ENCODE measurements at regions not wholly inside any gene's neighbourhood (a gene's known extent, or its start where the extent isn't known, plus 50 kb on each side); places are given as distances from the start of the nearest gene placed in this dataset.

GRCh38 chr7:25658375-25658774 is 430.1 kb upstream of the NPVF start:
- Histone ChIP-seq H3K4me1 (ENCODE audit: control insufficient read depth in 2 of 2, insufficient read depth in 2 of 2, low read length in 2 of 2) (peaks cover 10 to 12% of the 10 kb centered on the region in 2 donors), H3K36me3 (replicated peaks in 1 of 2; ENCODE audit: control extremely low read depth in 1 of 2, control insufficient read depth in 1 of 2, extremely low read depth in 1 of 2, insufficient read depth in 2 of 2, low read length in 1 of 2) (no peaks in the 10 kb centered on the region), H3K79me2 (ENCODE audit: control insufficient read depth, insufficient read depth, low read length) (no peaks in the 10 kb centered on the region), H3K4me3 (ENCODE audit: control extremely low read depth in 1 of 5, extremely low read depth in 1 of 5, insufficient read depth in 1 of 5, low read depth in 2 of 5, low read length in 4 of 5) (no peak overlapping the region), H3K9ac (ENCODE audit: low read length) (no peak overlapping the region), H3K4me2 (replicated peaks; ENCODE audit: low read depth, low read length, poor library complexity, severe bottlenecking) (no peak overlapping the region), H3K9me3 (ENCODE audit: control extremely low read depth in 1 of 3, control insufficient read depth in 2 of 3, insufficient read depth in 1 of 3, low read length in 2 of 3) (no peaks in the 10 kb centered on the region), H3K27ac (ENCODE audit: low read length in 2 of 2) (no peak overlapping the region), H3K27me3 (replicated peaks in 1 of 4; ENCODE audit: control extremely low read depth in 1 of 4, control insufficient read depth in 3 of 4, insufficient read depth in 4 of 4, low read length in 3 of 4) (no peaks in the 10 kb centered on the region), H4K20me1 (ENCODE audit: control insufficient read depth, insufficient read depth, low read length, poor library complexity, severe bottlenecking) (no peaks in the 10 kb centered on the region), H2AFZ (ENCODE audit: insufficient read depth, low read depth, low read length, poor library complexity, severe bottlenecking) (no peak overlapping the region)
- TF ChIP-seq CTCF (IDR thresholded peaks at IDR 0.05): no peak
- no peak for TF ChIP-seq EZH2 (IDR thresholded peaks at IDR 0.05; ENCODE audit: borderline replicate concordance, insufficient read depth, low read depth, low read length, poor library complexity, severe bottlenecking)
- H3K4me3 Mint-ChIP-seq: no peak overlapping the region
- peaks cover 13% of the 10 kb centered on the region for H3K4me1 Mint-ChIP-seq
- DNase-seq (no peak), ATAC-seq (ENCODE audit: low read depth) (no peak)
- ChIA-PET POLR2A (no interaction called here), CTCF (no interaction called here)
- no peak overlapping the region for H3K27ac Mint-ChIP-seq
- intact Hi-C loops (cut with micrococcal nuclease): no loop called here
- H3K9me3 Mint-ChIP-seq (ENCODE audit: insufficient read depth): no peaks in the 10 kb centered on the region
- H3K27me3 Mint-ChIP-seq: peaks cover 24% of the 10 kb centered on the region

DNA sequence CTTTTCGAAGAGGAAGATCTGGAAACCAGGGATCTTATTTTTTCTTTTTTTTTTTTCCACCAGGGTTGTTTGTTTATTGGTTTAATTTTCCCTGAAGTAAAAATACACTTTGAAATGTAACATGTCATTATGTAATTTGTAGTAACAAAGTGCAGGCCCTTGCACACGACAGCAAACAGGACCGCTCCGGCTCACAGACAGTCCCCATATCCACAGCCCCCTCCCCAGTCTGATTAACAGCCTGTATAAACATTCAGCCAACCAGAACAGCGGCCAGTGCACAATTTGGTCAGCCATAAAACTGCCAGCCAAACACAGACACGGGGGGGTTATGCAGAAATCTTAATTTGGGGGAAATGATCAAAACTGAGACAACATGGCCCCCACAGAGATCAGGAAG is 431.6 kb upstream of the NPVF start:
- Mint-ChIP-seq H3K27ac (no peak overlapping the region), H3K4me3 (no peak overlapping the region), H3K4me1 (peaks cover 10% of the 10 kb centered on the region), H3K9me3 (ENCODE audit: insufficient read depth) (no peaks in the 10 kb centered on the region), H3K27me3 (peaks cover 34% of the 10 kb centered on the region)
- H4K20me1 ChIP-seq (ENCODE audit: control insufficient read depth, insufficient read depth, low read length, poor library complexity, severe bottlenecking): no peaks in the 10 kb centered on the region
- H3K79me2 ChIP-seq (ENCODE audit: control insufficient read depth, insufficient read depth, low read length): no peaks in the 10 kb centered on the region
- WGBS (ENCODE audit: insufficient coverage): 100% methylated on average over 2 of the region's 6 CpGs
- H3K9ac ChIP-seq (ENCODE audit: low read length): no peak overlapping the region
- no peak overlapping the region for H3K4me2 ChIP-seq (replicated peaks; ENCODE audit: low read depth, low read length, poor library complexity, severe bottlenecking)
- ChIA-PET CTCF (interaction anchor here (0.7 kb wide), 1 partner anchor 94 kb away, joined by 3 read pairs; no protein-coding TSS in a partner anchor), POLR2A (no interaction called here)
- H3K4me1 ChIP-seq (ENCODE audit: control insufficient read depth in 2 of 2, insufficient read depth in 2 of 2, low read length in 2 of 2): peaks cover 9 to 10% of the 10 kb centered on the region in 2 donors
- H2AFZ ChIP-seq (ENCODE audit: insufficient read depth, low read depth, low read length, poor library complexity, severe bottlenecking): no peak overlapping the region
- no peak overlapping the region for H3K4me3 ChIP-seq (ENCODE audit: control extremely low read depth in 1 of 5, extremely low read depth in 1 of 5, insufficient read depth in 1 of 5, low read depth in 2 of 5, low read length in 4 of 5)
- H3K36me3 ChIP-seq (replicated peaks in 1 of 2; ENCODE audit: control extremely low read depth in 1 of 2, control insufficient read depth in 1 of 2, extremely low read depth in 1 of 2, insufficient read depth in 2 of 2, low read length in 1 of 2): no peaks in the 10 kb centered on the region
- no peaks in the 10 kb centered on the region for H3K27me3 ChIP-seq (replicated peaks in 1 of 4; ENCODE audit: control extremely low read depth in 1 of 4, control insufficient read depth in 3 of 4, insufficient read depth in 4 of 4, low read length in 3 of 4)
- TF ChIP-seq EZH2 (IDR thresholded peaks at IDR 0.05; ENCODE audit: borderline replicate concordance, insufficient read depth, low read depth, low read length, poor library complexity, severe bottlenecking) (no peak), CTCF (IDR thresholded peaks at IDR 0.05) (no peak)
- ATAC-seq (ENCODE audit: low read depth): no peak
- no peaks in the 10 kb centered on the region for H3K9me3 ChIP-seq (ENCODE audit: control extremely low read depth in 1 of 3, control insufficient read depth in 2 of 3, insufficient read depth in 1 of 3, low read length in 2 of 3)
- intact Hi-C loops (cut with micrococcal nuclease): no loop called here
- no peak for DNase-seq
- no peak overlapping the region for H3K27ac ChIP-seq (ENCODE audit: low read length in 2 of 2)
